SKM-1 (cell line): ENCODE measurements at regions not wholly inside any gene's neighbourhood (a gene's known extent, or its start where the extent isn't known, plus 50 kb on each side); places are given as distances from the start of the nearest gene placed in this dataset.
A peak's percentile ranks its signal among the peaks of the same experiment; 100 is the strongest.
"Not testable (repeated sequence)": the region's sequence is repeated elsewhere in the genome, so short reads cannot be mapped to it uniquely, and the experiment has no call there.

ENCODE experiments used
- DNase-seq: peaks from one replicate; lab custom pipeline; 2025; ENCODE audit not compliant: unreplicated experiment; lab: John Stamatoyannopoulos, UW

- not testable (repeated sequence) for DNase-seq
These were observed 1131.9 kb downstream of the TMEM121 start for GRCh38 chr14:106658066-106658860.

DNA sequence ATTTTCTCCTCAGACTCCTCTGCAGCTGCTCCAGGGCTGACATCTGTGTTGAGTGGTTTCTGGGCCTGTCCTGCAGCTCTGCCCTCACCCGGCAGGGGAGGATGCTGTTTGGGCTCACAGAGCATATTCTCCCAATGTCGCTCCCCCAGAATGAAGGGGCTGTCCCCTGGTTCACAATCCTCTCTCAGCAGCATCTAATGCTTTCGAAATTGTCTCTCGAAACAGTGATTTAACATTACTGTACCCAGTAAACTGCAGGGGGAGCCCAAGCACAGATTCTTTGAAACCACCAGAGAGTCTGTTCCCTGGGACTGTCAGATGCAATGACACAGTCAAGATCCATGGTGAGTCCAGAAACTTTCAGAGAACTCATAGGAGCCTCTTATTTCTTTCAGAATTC, 1135.2 kb downstream of the TMEM121 start:
- not testable (repeated sequence) for DNase-seq

DNA sequence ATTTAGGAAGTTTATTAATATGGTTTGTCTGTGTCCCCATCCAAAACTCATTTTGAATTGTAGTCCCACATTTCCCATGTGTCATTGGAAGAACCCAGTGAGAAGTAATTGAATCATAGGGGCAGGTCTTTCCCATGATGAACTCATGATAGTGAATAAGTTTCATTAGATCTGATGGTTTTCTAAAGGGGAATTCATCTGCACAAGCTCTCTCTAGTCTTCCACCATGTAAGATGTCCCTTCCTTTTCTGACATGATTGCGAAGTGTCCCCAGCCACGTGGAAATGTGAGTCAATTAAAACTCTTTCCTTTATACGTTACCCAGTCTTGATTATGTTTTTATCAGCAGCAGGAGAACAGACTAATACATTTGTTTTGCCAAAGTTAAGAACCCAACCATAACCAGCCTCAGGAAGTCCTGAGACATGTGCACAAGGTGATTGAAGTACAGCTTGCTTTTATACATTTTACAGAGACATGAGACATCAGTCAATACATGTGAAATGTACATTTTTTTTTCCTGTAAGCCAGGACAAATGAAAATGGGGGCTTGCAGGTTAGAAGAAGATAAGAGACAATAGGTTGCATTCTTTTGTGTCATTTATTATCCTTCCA, 1136.7 kb downstream of the TMEM121 start:
- no peak for DNase-seq

GRCh38 chr14:106663805-106664410, 1137.5 kb downstream of the TMEM121 start:
- not testable (repeated sequence) for DNase-seq

DNA sequence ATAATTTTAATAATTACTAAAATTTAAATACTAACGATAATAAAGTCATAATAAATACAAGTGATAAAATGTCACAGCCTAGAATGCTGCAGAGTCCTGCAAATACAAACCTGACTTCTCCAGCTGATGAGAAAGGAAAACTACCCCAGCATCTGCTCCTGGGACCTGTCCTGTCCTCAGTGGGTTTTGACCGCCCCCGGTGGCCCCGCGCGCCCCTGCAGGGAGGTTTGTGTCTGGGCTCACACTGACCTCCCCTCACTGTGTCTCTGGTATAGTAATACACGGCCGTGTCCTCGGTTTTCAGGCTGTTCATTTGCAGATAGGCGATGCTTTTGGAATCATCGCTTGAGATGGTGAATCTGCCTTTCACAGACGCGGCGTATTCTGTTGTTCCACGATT, 1139.4 kb downstream of the TMEM121 start:
- DNase-seq: no peak

DNA sequence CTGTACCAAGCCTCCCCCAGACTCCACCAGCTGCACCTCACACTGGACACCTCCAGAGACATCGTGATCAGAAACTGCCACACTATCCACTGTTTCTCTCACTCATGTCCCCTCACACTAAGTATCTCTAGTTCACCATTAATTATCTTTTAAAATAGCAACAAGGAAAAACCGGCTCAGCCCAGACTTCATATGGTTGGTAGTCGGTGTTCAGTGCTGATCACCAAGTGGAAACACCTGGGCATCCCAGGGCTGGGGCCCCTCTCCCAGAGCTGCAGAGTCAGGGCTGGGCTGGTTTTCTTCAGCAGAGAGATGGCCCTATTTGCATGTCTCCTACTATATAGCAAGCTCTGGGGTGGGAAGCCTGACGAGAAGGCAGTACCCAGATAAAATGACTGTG, 1140.0 kb downstream of the TMEM121 start:
- no peak for DNase-seq

- DNase-seq: no peak
These were observed 1143.6 kb downstream of the TMEM121 start for GRCh38 chr14:106670011-106670410.

GRCh38 chr14:106674093-106674492, 1147.7 kb downstream of the TMEM121 start:
- not testable (repeated sequence) for DNase-seq

DNA sequence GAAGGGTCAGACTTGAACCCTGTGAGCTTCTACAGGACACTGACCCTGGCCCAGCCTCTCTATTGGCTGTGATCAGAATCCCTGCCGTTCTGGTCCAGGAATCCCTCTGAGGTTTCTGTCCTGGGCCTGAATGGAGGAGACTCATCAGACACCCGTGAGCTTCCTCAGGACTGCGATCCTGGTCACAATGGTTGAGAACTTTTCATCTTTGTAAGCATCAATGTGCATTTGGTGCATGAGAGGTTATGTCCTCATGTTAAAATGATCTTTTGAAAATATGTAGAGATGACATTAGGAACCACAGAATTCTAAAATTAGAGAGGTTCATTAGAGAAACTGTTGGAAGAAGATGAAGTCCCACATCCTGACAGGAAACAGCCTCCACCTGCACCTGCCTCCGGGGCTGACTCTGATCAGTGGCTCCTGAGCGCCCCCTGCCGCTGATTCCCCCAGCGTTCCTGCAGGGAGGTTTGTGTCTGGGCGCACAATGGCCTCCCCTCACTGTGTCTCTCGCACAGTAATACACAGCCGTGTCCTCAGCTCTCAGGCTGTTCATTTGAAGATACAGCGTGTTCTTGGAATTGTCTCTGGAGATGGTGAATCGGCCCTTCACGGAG, 1148.2 kb downstream of the TMEM121 start:
- not testable (repeated sequence) for DNase-seq

DNA sequence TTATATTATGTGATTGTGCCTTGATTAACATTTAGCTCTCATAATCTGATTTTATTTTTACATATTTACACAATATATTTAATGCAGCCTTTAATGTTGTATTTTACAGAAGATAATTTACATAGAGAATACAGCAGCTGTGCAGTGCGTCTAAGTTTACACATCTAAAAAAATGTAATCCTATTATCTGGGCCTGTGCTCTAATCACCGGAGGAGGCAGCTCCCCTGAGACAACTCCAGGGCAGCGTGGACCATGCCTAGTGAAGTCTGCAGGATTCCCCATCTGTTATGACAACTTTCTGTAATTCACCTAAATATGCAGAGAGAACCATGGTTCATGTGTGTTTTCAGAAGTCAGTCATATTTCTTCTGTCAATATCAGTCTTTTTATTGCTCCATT, 1149.3 kb downstream of the TMEM121 start:
- DNase-seq: not testable (repeated sequence)

DNA sequence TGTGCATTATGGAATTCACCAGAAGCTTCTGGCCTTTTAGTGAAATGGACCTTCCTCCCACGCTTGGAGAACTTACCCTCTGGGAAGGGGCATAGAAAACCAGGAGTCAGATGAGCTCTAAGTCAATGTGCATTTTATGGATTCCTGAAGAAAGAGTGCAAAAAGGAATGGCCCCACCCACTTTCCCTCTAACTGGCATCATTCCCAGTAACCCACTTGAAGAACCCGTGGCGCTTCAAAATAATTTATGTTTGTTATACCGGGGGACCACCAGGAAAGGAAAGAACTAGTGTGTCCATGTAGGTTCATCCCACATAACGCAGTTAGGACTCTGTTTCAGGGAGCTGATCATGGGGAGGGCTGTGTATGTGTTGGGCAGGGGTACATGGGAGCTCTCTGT, 1153.4 kb downstream of the TMEM121 start:
- no peak for DNase-seq

GRCh38 chr14:106681161-106681560, 1154.8 kb downstream of the TMEM121 start:
- no peak for DNase-seq

- DNase-seq: no peak
These were observed 1155.2 kb downstream of the TMEM121 start for GRCh38 chr14:106681568-106681967.

GRCh38 chr14:106683631-106684030, 1157.2 kb downstream of the TMEM121 start:
- DNase-seq: no peak

GRCh38 chr14:106686533-106686932, 1160.2 kb downstream of the TMEM121 start:
- no peak for DNase-seq

DNA sequence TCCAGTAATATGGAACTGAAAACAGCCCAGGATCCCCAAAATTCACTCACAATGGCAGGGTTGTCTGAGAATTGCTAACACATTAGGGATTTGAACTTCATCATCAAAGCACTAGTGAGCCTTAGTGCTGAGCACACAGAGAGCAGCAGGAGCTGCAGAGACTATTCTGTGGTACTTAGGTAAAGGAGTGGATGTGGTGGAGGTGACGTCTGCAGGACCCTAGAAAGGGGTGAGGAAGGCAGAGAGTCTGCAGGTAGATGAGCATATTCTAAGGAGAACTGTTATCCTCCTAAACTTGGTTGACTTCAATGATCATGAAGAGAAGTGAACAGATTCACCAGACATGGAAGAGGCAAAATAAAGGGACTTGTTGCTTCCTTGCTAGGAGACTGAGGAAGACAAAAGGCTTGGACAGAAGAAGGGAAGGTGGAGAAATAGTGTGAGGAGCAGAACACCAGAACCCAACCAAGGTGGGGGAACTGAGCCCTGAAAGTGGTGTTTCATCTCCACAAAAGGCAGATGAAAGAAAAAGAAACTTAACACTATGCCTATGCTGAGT, 1164.0 kb downstream of the TMEM121 start:
- DNase-seq: no peak

GRCh38 chr14:106691601-106692291, 1165.4 kb downstream of the TMEM121 start:
- DNase-seq: no peak

- DNase-seq: peak; percentile 1
These were observed 1168.4 kb downstream of the TMEM121 start for GRCh38 chr14:106694638-106695393.

DNA sequence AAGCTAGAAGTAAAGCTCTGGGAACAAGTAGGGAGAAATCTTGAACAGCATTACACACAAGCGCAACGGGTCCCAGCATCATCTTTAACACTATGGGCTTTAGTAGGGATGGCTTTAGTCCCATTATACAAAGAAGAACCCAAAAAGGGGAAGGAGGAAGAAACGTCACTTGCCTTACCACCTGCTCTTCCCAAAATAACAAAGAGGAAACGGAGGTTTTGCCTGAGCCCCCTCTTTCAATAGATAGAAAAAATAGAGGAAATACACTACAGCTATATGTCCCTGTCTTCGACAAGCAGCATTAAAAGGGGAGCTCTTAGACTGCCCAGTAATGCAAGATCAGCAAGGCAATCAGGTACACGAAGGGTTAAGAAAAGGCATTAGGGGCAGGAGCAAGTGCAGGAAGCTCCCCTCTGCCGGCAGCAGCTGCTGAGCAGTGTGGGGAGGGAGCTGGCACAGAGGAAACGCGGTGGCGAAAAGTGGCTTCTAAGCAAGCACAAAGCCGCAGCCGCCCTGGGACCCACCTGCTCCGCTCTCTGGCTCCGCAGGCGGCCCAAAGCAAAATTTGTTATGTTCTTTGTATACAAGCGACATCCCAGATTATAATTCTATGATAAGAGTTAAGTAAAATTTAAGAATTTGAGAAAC, 1172.4 kb downstream of the TMEM121 start:
- DNase-seq: not testable (repeated sequence)

- not testable (repeated sequence) for DNase-seq
These were observed 1177.3 kb downstream of the TMEM121 start for GRCh38 chr14:106703651-106704050.
